Calu3 (cell line): ENCODE measurements at regions not wholly inside any gene's neighbourhood (a gene's known extent, or its start where the extent isn't known, plus 50 kb on each side); places are given as distances from the start of the nearest gene placed in this dataset.

Experiments used
- BruUV-seq: library from RNA; stranded (reverse); fragments of 400-500 nt; replicated peaks from 2 replicates; lab custom pipeline; 2021; lab: Mats Ljungman, UMichigan
- CTCF ChIA-PET: fragments of 300-600 bp; sonication (Branson Sonifier 250); formaldehyde crosslinking; loops from one replicate; lab custom pipeline; 2022; ENCODE audit warnings: antibody characterized with exemption; lab: Charles Lee
- DNase-seq: peaks from one replicate; pipeline ENCODE4 v3.0.0; 2022
- H3K27ac Mint-ChIP-seq: one replicate; pipeline ENCODE4 v1.8.0; 2022; ENCODE audit warnings: mixed read lengths; ENCODE audit not compliant: unreplicated experiment
- H3K27me3 Mint-ChIP-seq: one replicate; pipeline ENCODE4 v1.8.0; 2022; ENCODE audit warnings: mixed read lengths; ENCODE audit not compliant: unreplicated experiment
- H3K36me3 Mint-ChIP-seq: one replicate; pipeline ENCODE4 v1.8.0; 2022; ENCODE audit warnings: mild to moderate bottlenecking, moderate library complexity, mixed read lengths; ENCODE audit not compliant: insufficient read depth, unreplicated experiment
- H3K4me1 Mint-ChIP-seq: one replicate; pipeline ENCODE4 v1.8.0; 2022; ENCODE audit warnings: mild to moderate bottlenecking, low read depth, mixed read lengths; ENCODE audit not compliant: unreplicated experiment
- H3K4me3 Mint-ChIP-seq: one replicate; pipeline ENCODE4 v1.8.0; 2022; ENCODE audit warnings: mild to moderate bottlenecking, low read depth, moderate library complexity, mixed read lengths; ENCODE audit not compliant: unreplicated experiment
- H3K9me3 Mint-ChIP-seq: one replicate; pipeline ENCODE4 v1.8.0; 2022; ENCODE audit warnings: low read depth, mixed read lengths; ENCODE audit not compliant: unreplicated experiment
- intact Hi-C: fragments of 100-400 bp; cut with micrococcal nuclease; formaldehyde crosslinking; loops from one replicate; pipeline ENCODE4 v1.10.0; 2022; ENCODE audit not compliant: unreplicated experiment
- TF ChIP-seq, protein P1 (sequence below): fragments of 200-600 bp; IDR thresholded peaks from one replicate; pipeline ENCODE4 v1.8.0; 2022; ENCODE audit warnings: antibody characterized with exemption; ENCODE audit not compliant: unreplicated experiment

DNA sequence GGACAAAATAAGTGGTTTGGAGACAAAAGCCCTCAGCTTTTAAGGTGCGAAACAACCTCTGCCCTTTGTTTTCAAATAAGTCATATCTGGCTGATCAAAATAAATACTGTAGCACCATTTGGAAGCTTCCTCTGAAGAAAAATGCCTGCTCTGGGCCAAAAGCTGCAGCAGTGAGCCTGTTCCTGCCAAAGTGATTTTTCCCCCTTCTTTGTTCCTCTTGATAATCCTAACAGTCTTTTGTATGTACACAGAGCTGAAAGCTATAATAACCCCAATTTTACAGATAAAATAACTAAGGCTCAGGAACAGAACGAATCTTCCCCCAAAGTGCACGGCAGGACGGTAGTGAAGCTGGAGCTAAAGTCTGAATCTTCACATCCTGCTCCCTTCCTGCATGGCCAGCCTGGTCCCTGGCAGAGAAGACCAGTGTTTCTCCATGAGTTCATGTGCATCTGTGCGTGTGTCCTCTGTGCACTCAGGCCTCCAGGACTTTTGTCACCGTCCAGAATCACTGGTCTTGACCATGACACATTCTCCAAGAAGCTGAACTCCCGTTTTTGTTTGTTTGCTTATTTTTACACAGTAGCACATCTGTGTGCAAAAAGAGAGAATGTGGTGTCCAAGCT is 2114.1 kb upstream of the PIK3C3 start:
- Mint-ChIP-seq H3K9me3 (no peaks in the 10 kb centered on the region), H3K4me3 (peak overlapping the region; percentile 87), H3K27ac (no peak overlapping the region), H3K4me1 (peaks cover 12% of the 10 kb centered on the region), H3K27me3 (no peaks in the 10 kb centered on the region), H3K36me3 (peaks cover 6% of the 10 kb centered on the region)
- DNase-seq, result no peak
- intact Hi-C loops, result loop anchor here (5.0 to 10.0 kb wide), 3 partner anchors 174 to 454 kb away; no protein-coding TSS in a partner anchor
- CTCF ChIA-PET, result interaction anchor here (0.6 to 1.5 kb wide), 2 partner anchors 318 to 530 kb away, joined by 5 to 6 read pairs; no protein-coding TSS in a partner anchor
- BruUV-seq, result no TSS peak
- TF ChIP-seq, protein P1, sequence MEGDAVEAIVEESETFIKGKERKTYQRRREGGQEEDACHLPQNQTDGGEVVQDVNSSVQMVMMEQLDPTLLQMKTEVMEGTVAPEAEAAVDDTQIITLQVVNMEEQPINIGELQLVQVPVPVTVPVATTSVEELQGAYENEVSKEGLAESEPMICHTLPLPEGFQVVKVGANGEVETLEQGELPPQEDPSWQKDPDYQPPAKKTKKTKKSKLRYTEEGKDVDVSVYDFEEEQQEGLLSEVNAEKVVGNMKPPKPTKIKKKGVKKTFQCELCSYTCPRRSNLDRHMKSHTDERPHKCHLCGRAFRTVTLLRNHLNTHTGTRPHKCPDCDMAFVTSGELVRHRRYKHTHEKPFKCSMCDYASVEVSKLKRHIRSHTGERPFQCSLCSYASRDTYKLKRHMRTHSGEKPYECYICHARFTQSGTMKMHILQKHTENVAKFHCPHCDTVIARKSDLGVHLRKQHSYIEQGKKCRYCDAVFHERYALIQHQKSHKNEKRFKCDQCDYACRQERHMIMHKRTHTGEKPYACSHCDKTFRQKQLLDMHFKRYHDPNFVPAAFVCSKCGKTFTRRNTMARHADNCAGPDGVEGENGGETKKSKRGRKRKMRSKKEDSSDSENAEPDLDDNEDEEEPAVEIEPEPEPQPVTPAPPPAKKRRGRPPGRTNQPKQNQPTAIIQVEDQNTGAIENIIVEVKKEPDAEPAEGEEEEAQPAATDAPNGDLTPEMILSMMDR, result no peak

DNA sequence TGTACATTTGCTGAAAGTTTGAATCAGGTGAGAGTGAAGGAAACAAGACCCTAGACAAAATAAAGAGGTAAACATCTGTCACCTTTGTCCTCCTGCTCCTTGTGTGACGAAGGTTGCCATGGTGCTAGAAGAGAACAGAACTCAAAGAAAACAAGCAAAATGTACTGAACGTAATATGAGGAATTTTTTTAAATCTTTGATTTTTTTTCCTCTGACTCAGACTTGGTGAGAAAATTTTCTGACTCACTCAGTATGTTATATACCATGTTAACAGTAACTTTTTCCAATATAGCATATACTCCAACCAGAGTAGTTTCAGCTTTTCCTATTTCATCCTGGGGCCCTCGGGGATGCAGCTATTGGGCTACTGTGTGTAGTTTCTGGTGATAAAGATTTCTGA is 2114.6 kb upstream of the PIK3C3 start:
- Mint-ChIP-seq H3K4me1 (peaks cover 12% of the 10 kb centered on the region), H3K36me3 (peaks cover 6% of the 10 kb centered on the region), H3K9me3 (no peaks in the 10 kb centered on the region), H3K4me3 (no peak overlapping the region), H3K27me3 (no peaks in the 10 kb centered on the region), H3K27ac (no peak overlapping the region)
- CTCF ChIA-PET, result interaction anchor here (0.6 kb wide), 1 partner anchor 531 kb away, joined by 5 read pairs; no protein-coding TSS in a partner anchor
- TF ChIP-seq, protein P1, result no peak
- no TSS peak for BruUV-seq
- intact Hi-C loops, result loop anchor here (5.0 to 10.0 kb wide), 3 partner anchors 174 to 454 kb away; no protein-coding TSS in a partner anchor
- no peak for DNase-seq

DNA sequence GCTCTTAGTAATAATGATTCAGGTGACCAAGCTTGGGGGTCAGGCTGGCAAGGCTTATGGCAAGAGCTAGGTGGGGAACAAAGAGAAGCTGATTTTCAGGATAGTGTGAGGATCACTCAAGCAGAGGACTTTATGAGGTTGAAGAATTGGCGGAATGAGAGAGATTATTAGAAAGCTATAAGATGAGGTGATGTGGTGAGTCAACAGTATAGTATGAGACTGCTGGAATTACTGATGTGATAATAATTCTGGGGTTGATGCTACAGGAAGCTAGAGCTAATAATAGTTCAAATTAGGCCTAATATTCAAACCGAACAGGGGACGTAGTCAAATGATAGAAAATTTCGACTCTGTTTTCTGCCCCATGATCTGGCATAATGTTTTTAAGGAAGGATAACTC is 2115.3 kb upstream of the PIK3C3 start:
- H3K4me1 Mint-ChIP-seq, result peaks cover 12% of the 10 kb centered on the region
- no TSS peak for BruUV-seq
- no peaks in the 10 kb centered on the region for H3K9me3 Mint-ChIP-seq
- no peak overlapping the region for H3K4me3 Mint-ChIP-seq
- intact Hi-C loops, result loop anchor here (5.0 to 10.0 kb wide), 3 partner anchors 175 to 455 kb away; no protein-coding TSS in a partner anchor
- H3K27ac Mint-ChIP-seq, result no peak overlapping the region
- no peak for DNase-seq
- no peaks in the 10 kb centered on the region for H3K27me3 Mint-ChIP-seq
- CTCF ChIA-PET, result no interaction called here
- TF ChIP-seq, protein P1, result no peak
- H3K36me3 Mint-ChIP-seq, result peaks cover 6% of the 10 kb centered on the region

DNA sequence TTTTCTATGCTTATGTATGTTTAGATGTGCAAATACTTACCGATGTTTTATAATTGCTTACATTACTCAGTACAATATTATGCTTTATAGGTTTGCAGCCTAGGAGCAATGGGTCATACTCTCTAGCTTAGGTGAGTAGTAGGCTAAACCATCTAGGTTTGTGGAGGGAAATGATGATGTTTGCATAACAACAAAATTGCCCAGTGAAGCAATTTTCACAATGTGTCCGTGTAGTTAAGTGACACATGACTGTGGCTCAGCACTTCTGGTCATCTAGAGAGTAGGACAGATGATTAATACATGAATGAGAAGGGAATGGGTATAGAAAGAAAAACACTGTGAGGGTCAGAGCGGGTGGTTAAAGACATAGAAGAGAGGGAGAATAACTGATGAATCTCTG is 2116.2 kb upstream of the PIK3C3 start:
- TF ChIP-seq, protein P1, result no peak
- Mint-ChIP-seq H3K9me3 (no peaks in the 10 kb centered on the region), H3K4me3 (no peak overlapping the region), H3K4me1 (peaks cover 12% of the 10 kb centered on the region), H3K36me3 (peaks cover 6% of the 10 kb centered on the region), H3K27me3 (no peaks in the 10 kb centered on the region), H3K27ac (no peak overlapping the region)
- intact Hi-C loops, result no loop called here
- no TSS peak for BruUV-seq
- CTCF ChIA-PET, result no interaction called here
- no peak for DNase-seq
